ENCODE measurements at regions not wholly inside any gene's neighbourhood (a gene's known extent, or its start where the extent isn't known, plus 50 kb on each side); places are given as distances from the start of the nearest gene placed in this dataset.
"Not testable (repeated sequence)": the region's sequence is repeated elsewhere in the genome, so short reads cannot be mapped to it uniquely, and the experiment has no call there.

GRCh38 chr20:11986954-11987353 lies 69.3 kb downstream of the BTBD3 start:
- Histone ChIP-seq H3K27me3 (ENCODE audit: insufficient read depth, low read length) (no peaks in the 10 kb centered on the region), H3K4me3 (ENCODE audit: low read length in 2 of 2) (no peak overlapping the region), H3K27ac (ENCODE audit: low read depth, low read length) (no peak overlapping the region), H3K4me1 (ENCODE audit: insufficient read depth, low read length) (no peaks in the 10 kb centered on the region), H3K36me3 (ENCODE audit: insufficient read depth, low read length) (no peaks in the 10 kb centered on the region), H3K9me3 (ENCODE audit: control insufficient read depth in 1 of 2, low read length in 2 of 2) (no peaks in the 10 kb centered on the region)
- Mint-ChIP-seq H3K27me3 (no peaks in the 10 kb centered on the region), H3K4me1 (no peaks in the 10 kb centered on the region), H3K27ac (no peak overlapping the region), H3K36me3 (no peaks in the 10 kb centered on the region), H3K9me3 (peaks cover 0 to 18% (median 8%) of the 10 kb centered on the region in 8 donors), H3K4me3 (no peak overlapping the region)
- ChIA-PET CTCF (ENCODE audit: partially characterized antibody) (no interaction called here), POLR2A (ENCODE audit: partially characterized antibody) (no interaction called here)
- intact Hi-C loops (cut with micrococcal nuclease): no loop called here
- no peak for DNase-seq

- H3K4me1 Mint-ChIP-seq: no peaks in the 10 kb centered on the region
- H3K27me3 ChIP-seq (ENCODE audit: insufficient read depth, low read length): no peaks in the 10 kb centered on the region
- no peaks in the 10 kb centered on the region for H3K4me1 ChIP-seq (ENCODE audit: insufficient read depth, low read length)
- ChIA-PET CTCF (ENCODE audit: partially characterized antibody) (no interaction called here), POLR2A (ENCODE audit: partially characterized antibody) (no interaction called here)
- intact Hi-C loops (cut with micrococcal nuclease): no loop called here
- H3K9me3 Mint-ChIP-seq: peaks cover 0 to 19% (median 9%) of the 10 kb centered on the region in 8 donors
- H3K27me3 Mint-ChIP-seq: no peaks in the 10 kb centered on the region
- no peak for DNase-seq
- H3K27ac ChIP-seq (ENCODE audit: low read depth, low read length): no peak overlapping the region
- no peak overlapping the region for H3K4me3 Mint-ChIP-seq
- H3K36me3 ChIP-seq (ENCODE audit: insufficient read depth, low read length): no peaks in the 10 kb centered on the region
- no peaks in the 10 kb centered on the region for H3K9me3 ChIP-seq (ENCODE audit: control insufficient read depth in 1 of 2, low read length in 2 of 2)
- H3K4me3 ChIP-seq (ENCODE audit: low read length in 2 of 2): no peak overlapping the region
- no peak overlapping the region for H3K27ac Mint-ChIP-seq
- no peaks in the 10 kb centered on the region for H3K36me3 Mint-ChIP-seq
These were observed 69.8 kb downstream of the BTBD3 start for GRCh38 chr20:11987526-11987925.

- no peak overlapping the region for H3K4me3 Mint-ChIP-seq
These were observed 71.5 kb downstream of the BTBD3 start for GRCh38 chr20:11989018-11989771.

GRCh38 chr20:11992426-11992825 lies 74.7 kb downstream of the BTBD3 start:
- no peak overlapping the region for H3K4me3 ChIP-seq (ENCODE audit: low read length in 2 of 2)
- H3K4me1 Mint-ChIP-seq: no peaks in the 10 kb centered on the region
- intact Hi-C loops (cut with micrococcal nuclease): no loop called here
- CTCF ChIA-PET (ENCODE audit: partially characterized antibody): interaction anchor here (1.3 kb wide), 1 partner anchor 9 kb away, joined by 3 read pairs; no protein-coding TSS in a partner anchor
- H3K4me3 Mint-ChIP-seq: no peak overlapping the region
- no peaks in the 10 kb centered on the region for H3K36me3 Mint-ChIP-seq
- no peaks in the 10 kb centered on the region for H3K27me3 ChIP-seq (ENCODE audit: insufficient read depth, low read length)
- no peak overlapping the region for H3K27ac Mint-ChIP-seq
- no peak for DNase-seq
- POLR2A ChIA-PET (ENCODE audit: partially characterized antibody): no interaction called here
- no peaks in the 10 kb centered on the region for H3K36me3 ChIP-seq (ENCODE audit: insufficient read depth, low read length)
- H3K4me1 ChIP-seq (ENCODE audit: insufficient read depth, low read length): no peaks in the 10 kb centered on the region
- H3K9me3 ChIP-seq (ENCODE audit: control insufficient read depth in 1 of 2, low read length in 2 of 2): no peaks in the 10 kb centered on the region
- H3K27ac ChIP-seq (ENCODE audit: low read depth, low read length): no peak overlapping the region
- H3K27me3 Mint-ChIP-seq: peaks cover 0 to 2% of the 10 kb centered on the region in 2 donors
- H3K9me3 Mint-ChIP-seq: peaks cover 0 to 17% (median 6%) of the 10 kb centered on the region in 8 donors

More at GRCh38 chr20:11989018-11989771, 71.5 kb downstream of the BTBD3 start:
- H3K4me1 Mint-ChIP-seq: no peaks in the 10 kb centered on the region
- POLR2A ChIA-PET (ENCODE audit: partially characterized antibody): no interaction called here
- H3K36me3 Mint-ChIP-seq: no peaks in the 10 kb centered on the region
- intact Hi-C loops (cut with micrococcal nuclease): no loop called here
- H3K36me3 ChIP-seq (ENCODE audit: insufficient read depth, low read length): no peaks in the 10 kb centered on the region
- CTCF ChIA-PET (ENCODE audit: partially characterized antibody): no interaction called here
- no peak overlapping the region for H3K27ac ChIP-seq (ENCODE audit: low read depth, low read length)
- peak overlapping the region in 1 of 7 donors; percentile 20 for H3K27ac Mint-ChIP-seq
- H3K27me3 ChIP-seq (ENCODE audit: insufficient read depth, low read length): no peaks in the 10 kb centered on the region
- no peak for DNase-seq
- H3K4me1 ChIP-seq (ENCODE audit: insufficient read depth, low read length): no peaks in the 10 kb centered on the region
- H3K4me3 ChIP-seq (ENCODE audit: low read length in 2 of 2): no peak overlapping the region
- H3K9me3 Mint-ChIP-seq: peaks cover 0 to 16% (median 9%) of the 10 kb centered on the region in 8 donors
- no peaks in the 10 kb centered on the region for H3K9me3 ChIP-seq (ENCODE audit: control insufficient read depth in 1 of 2, low read length in 2 of 2)
- H3K27me3 Mint-ChIP-seq: no peaks in the 10 kb centered on the region

- H3K4me3 ChIP-seq (ENCODE audit: low read length in 2 of 2): no peak overlapping the region
- H3K9me3 ChIP-seq (ENCODE audit: control insufficient read depth in 1 of 2, low read length in 2 of 2): no peaks in the 10 kb centered on the region
- no peak overlapping the region for H3K27ac ChIP-seq (ENCODE audit: low read depth, low read length)
- ChIA-PET CTCF (ENCODE audit: partially characterized antibody) (no interaction called here), POLR2A (ENCODE audit: partially characterized antibody) (no interaction called here)
- Mint-ChIP-seq H3K36me3 (no peaks in the 10 kb centered on the region), H3K4me1 (no peaks in the 10 kb centered on the region), H3K9me3 (peaks cover 0 to 18% (median 3%) of the 10 kb centered on the region in 8 donors), H3K27me3 (peaks cover 0 to 2% of the 10 kb centered on the region in 2 donors), H3K27ac (no peak overlapping the region), H3K4me3 (no peak overlapping the region)
- intact Hi-C loops (cut with micrococcal nuclease): no loop called here
- no peaks in the 10 kb centered on the region for H3K4me1 ChIP-seq (ENCODE audit: insufficient read depth, low read length)
- no peaks in the 10 kb centered on the region for H3K36me3 ChIP-seq (ENCODE audit: insufficient read depth, low read length)
- no peak for DNase-seq
- no peaks in the 10 kb centered on the region for H3K27me3 ChIP-seq (ENCODE audit: insufficient read depth, low read length)
These were observed 76.3 kb downstream of the BTBD3 start for GRCh38 chr20:11993886-11994461.

- no peak for DNase-seq
- Mint-ChIP-seq H3K9me3 (peaks cover 0 to 18% (median 4%) of the 10 kb centered on the region in 8 donors), H3K27me3 (peaks cover 0 to 2% of the 10 kb centered on the region in 2 donors), H3K4me3 (no peak overlapping the region), H3K36me3 (no peaks in the 10 kb centered on the region), H3K4me1 (no peaks in the 10 kb centered on the region), H3K27ac (no peak overlapping the region)
- Histone ChIP-seq H3K4me3 (ENCODE audit: low read length in 2 of 2) (no peak overlapping the region), H3K9me3 (ENCODE audit: control insufficient read depth in 1 of 2, low read length in 2 of 2) (no peaks in the 10 kb centered on the region), H3K27ac (ENCODE audit: low read depth, low read length) (no peak overlapping the region), H3K27me3 (ENCODE audit: insufficient read depth, low read length) (no peaks in the 10 kb centered on the region), H3K4me1 (ENCODE audit: insufficient read depth, low read length) (no peaks in the 10 kb centered on the region), H3K36me3 (ENCODE audit: insufficient read depth, low read length) (no peaks in the 10 kb centered on the region)
- intact Hi-C loops (cut with micrococcal nuclease): no loop called here
- POLR2A ChIA-PET (ENCODE audit: partially characterized antibody): no interaction called here
- CTCF ChIA-PET (ENCODE audit: partially characterized antibody): no interaction called here
These were observed 78.3 kb downstream of the BTBD3 start for GRCh38 chr20:11995805-11996567.

- H3K9me3 Mint-ChIP-seq; H3K27ac ChIP-seq (ENCODE audit: low read depth, low read length); H3K27ac Mint-ChIP-seq; H3K27me3 ChIP-seq (ENCODE audit: insufficient read depth, low read length); H3K4me3 ChIP-seq (ENCODE audit: low read length in 2 of 2); H3K27me3 Mint-ChIP-seq; intact Hi-C loops (cut with micrococcal nuclease); H3K36me3 Mint-ChIP-seq; DNase-seq; H3K36me3 ChIP-seq (ENCODE audit: insufficient read depth, low read length); H3K4me3 Mint-ChIP-seq; H3K4me1 ChIP-seq (ENCODE audit: insufficient read depth, low read length); H3K4me1 Mint-ChIP-seq; CTCF ChIA-PET (ENCODE audit: partially characterized antibody); H3K9me3 ChIP-seq (ENCODE audit: control insufficient read depth in 1 of 2, low read length in 2 of 2); POLR2A ChIA-PET (ENCODE audit: partially characterized antibody): not testable (repeated sequence)
These were observed 87.1 kb downstream of the BTBD3 start for GRCh38 chr20:12004776-12005175.

Measured in CD4-positive, alpha-beta memory T cell (primary cell).